Panc1 (cell line): ENCODE measurements at regions not wholly inside any gene's neighbourhood (a gene's known extent, or its start where the extent isn't known, plus 50 kb on each side); places are given as distances from the start of the nearest gene placed in this dataset.

ENCODE experiments used
- ATAC-seq: fragments of 200-7000 bp; cut with Tn5 transposase; 2 replicates; pipeline ENCODE4 v1.9.1; 2020; ENCODE audit warnings: mild to moderate bottlenecking, moderate library complexity
- BruUV-seq: library from RNA; stranded (reverse); fragments of 400-500 nt; replicated peaks from 2 replicates; lab custom pipeline; 2021; lab: Mats Ljungman, UMichigan
- CTCF ChIA-PET: fragments of 300-600 bp; sonication (Branson Sonifier 250); formaldehyde crosslinking; loops from one replicate; lab custom pipeline; 2022; ENCODE audit warnings: antibody characterized with exemption; lab: Charles Lee
- POLR2A ChIA-PET: fragments of 300-600 bp; sonication (Branson Sonifier 250); formaldehyde crosslinking; loops from one replicate; lab custom pipeline; 2022; ENCODE audit warnings: antibody characterized with exemption; lab: Charles Lee
- DNase-seq: peaks from one replicate; pipeline ENCODE4 v3.0.0-alpha.2; 2010; ENCODE audit warnings: low read depth, low spot score
- H3K27ac ChIP-seq: 2 replicates; pipeline ENCODE4 v1.5.1; 2011; ENCODE audit warnings: mild to moderate bottlenecking, low read length, inconsistent platforms
- H3K27me3 ChIP-seq: fragments of 200-500 bp; sonication (Bioruptor generic); 2 replicates; pipeline ENCODE4 v1.6.0; 2014; ENCODE audit warnings: low read length, inconsistent platforms; ENCODE audit not compliant: control insufficient read depth, insufficient read depth
- H3K36me3 ChIP-seq: fragments of 200-500 bp; sonication (Bioruptor generic); 2 replicates; pipeline ENCODE4 v1.5.1; 2014; ENCODE audit warnings: inconsistent platforms, mild to moderate bottlenecking, low read length, moderate library complexity; ENCODE audit not compliant: control insufficient read depth, insufficient read depth
- H3K4me1 ChIP-seq: 2 replicates; pipeline ENCODE4 v1.5.1; 2011; ENCODE audit warnings: inconsistent platforms, mild to moderate bottlenecking, low read length, moderate library complexity; ENCODE audit not compliant: control insufficient read depth, insufficient read depth
- H3K4me3 ChIP-seq, 2 experiments: 2 replicates each; pipeline ENCODE4 v1.5.1; 2011 to 2012; ENCODE audit warnings: low read depth in 2 of 2, low read length in 2 of 2, mild to moderate bottlenecking in 2 of 2, inconsistent platforms in 1 of 2, moderate library complexity in 1 of 2
- H3K9me3 ChIP-seq: fragments of 200-500 bp; sonication (Bioruptor generic); 2 replicates; pipeline ENCODE4 v1.5.1; 2014; ENCODE audit warnings: low read depth, mild to moderate bottlenecking, inconsistent platforms, low read length, moderate library complexity; ENCODE audit not compliant: control insufficient read depth, insufficient read depth
- CTCF ChIP-seq: fragments of 450-650 bp; IDR thresholded peaks from 2 replicates; pipeline ENCODE4 v1.5.1; 2017; ENCODE audit warnings: mild to moderate bottlenecking
- POLR2AphosphoS5 ChIP-seq: IDR thresholded peaks from 2 replicates; pipeline ENCODE4 v1.6.1; 2012; ENCODE audit warnings: mild to moderate bottlenecking, low read depth, low read length, moderate library complexity
- REST ChIP-seq, 2 experiments: IDR thresholded peaks; 2 replicates each; pipeline ENCODE4 v1.6.1; 2011 to 2012; ENCODE audit warnings: low read depth in 2 of 2, control low read depth in 1 of 2, low read length in 1 of 2, mild to moderate bottlenecking in 1 of 2, moderate library complexity in 1 of 2; ENCODE audit not compliant: insufficient read depth in 1 of 2
- SIN3A ChIP-seq: IDR thresholded peaks from 2 replicates; pipeline ENCODE4 v1.6.1; 2012; ENCODE audit warnings: low read depth, mild to moderate bottlenecking, low read length, moderate library complexity, borderline replicate concordance; ENCODE audit not compliant: insufficient read depth
- TCF7L2 ChIP-seq: IDR thresholded peaks from 2 replicates; pipeline ENCODE4 v1.6.1; 2011; ENCODE audit warnings: mild to moderate bottlenecking, low read depth, low read length, inconsistent platforms
- in situ Hi-C: cut with HindIII; loops from 2 replicates; pipeline ENCODE4 v1.10.0; 2016; ENCODE audit warnings: low sequenced_read_pairs, low pct_unique_long_range_greater_than_20kb
- intact Hi-C: fragments of 100-400 bp; cut with micrococcal nuclease; formaldehyde crosslinking; loops from one replicate; pipeline ENCODE4 v1.10.0; 2022; ENCODE audit not compliant: unreplicated experiment

- no peak overlapping the region for H3K4me3 ChIP-seq
- in situ Hi-C loops (no loop called here), intact Hi-C loops (no loop called here)
- POLR2A ChIA-PET = no interaction called here
- H3K9me3 ChIP-seq = no peaks in the 10 kb centered on the region
- H3K27ac ChIP-seq = no peak overlapping the region
- BruUV-seq = no TSS peak
- no peaks in the 10 kb centered on the region for H3K36me3 ChIP-seq
- CTCF ChIA-PET = no interaction called here
- no peaks in the 10 kb centered on the region for H3K27me3 ChIP-seq
- DNase-seq (no peak), ATAC-seq (no peak)
- no peak for TF ChIP-seq REST (IDR thresholded peaks at IDR 0.05; ENCODE audit: insufficient read depth in 1 of 2, low read depth in 2 of 2, low read length in 1 of 2)
- TF ChIP-seq TCF7L2 = no peak
- no peak for TF ChIP-seq SIN3A
- H3K4me1 ChIP-seq = no peaks in the 10 kb centered on the region
These were observed 214.7 kb downstream of the OR4C45 start for GRCh38 chr11:50247309-50247874.

GRCh38 chr11:50267851-50268250 is 235.2 kb downstream of the OR4C45 start:
- CTCF ChIA-PET = no interaction called here
- ATAC-seq = no peak

More at GRCh38 chr11:50267851-50268250, 235.2 kb downstream of the OR4C45 start:
- no peak overlapping the region for H3K4me3 ChIP-seq
- H3K4me1 ChIP-seq = no peaks in the 10 kb centered on the region
- H3K27me3 ChIP-seq = no peaks in the 10 kb centered on the region
- no peak overlapping the region for H3K27ac ChIP-seq
- TF ChIP-seq CTCF (no peak), POLR2AphosphoS5 (no peak), REST (IDR thresholded peaks at IDR 0.05; ENCODE audit: insufficient read depth in 1 of 2, low read depth in 2 of 2, low read length in 1 of 2) (no peak), TCF7L2 (no peak), SIN3A (no peak)
- no peak for DNase-seq
- intact Hi-C loops = no loop called here
- in situ Hi-C loops = no loop called here
- no TSS peak for BruUV-seq
- H3K36me3 ChIP-seq = no peaks in the 10 kb centered on the region
- POLR2A ChIA-PET = no interaction called here
- H3K9me3 ChIP-seq = no peaks in the 10 kb centered on the region
